NCI-H524 treated with DMSO at 0.1 percent for 48 hours (cell line): ENCODE measurements at regions not wholly inside any gene's neighbourhood (a gene's known extent, or its start where the extent isn't known, plus 50 kb on each side); places are given as distances from the start of the nearest gene placed in this dataset.
"Not testable (repeated sequence)": the region's sequence is repeated elsewhere in the genome, so short reads cannot be mapped to it uniquely, and the experiment has no call there.

Source experiments
- DNase-seq: peaks from one replicate; lab custom pipeline; 2025; lab: John Stamatoyannopoulos, UW

DNA sequence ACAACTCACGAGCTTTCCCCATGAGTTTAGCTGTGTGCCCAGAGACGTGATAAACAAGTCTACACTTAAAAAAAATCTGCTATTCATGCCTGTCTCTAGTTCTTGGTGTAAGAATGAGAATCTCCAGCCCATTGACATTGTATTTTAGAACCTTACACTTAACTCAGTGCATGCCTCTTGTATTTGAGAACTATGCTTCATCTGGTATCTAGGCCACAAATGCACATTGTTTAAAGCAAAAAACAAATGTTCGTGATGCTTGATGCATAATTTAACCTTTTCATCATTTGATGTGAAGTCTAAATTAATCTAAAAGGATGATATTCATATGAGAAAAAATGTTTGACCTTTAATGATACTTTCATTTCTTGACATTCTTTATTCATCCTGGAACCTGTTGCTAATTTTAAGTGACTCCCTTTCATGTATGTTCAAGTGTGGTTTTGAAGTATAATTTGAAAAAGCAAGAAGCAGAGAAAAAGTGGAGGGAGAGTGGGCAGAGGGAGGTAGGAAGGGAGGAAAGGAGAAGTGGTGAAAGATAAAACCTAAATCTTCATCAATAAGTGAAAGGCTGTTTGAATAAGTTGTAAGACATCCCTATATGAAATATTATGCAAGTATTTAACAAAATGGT lies 116.9 kb downstream of the PFDN4 start:
- no peak for DNase-seq

DNA sequence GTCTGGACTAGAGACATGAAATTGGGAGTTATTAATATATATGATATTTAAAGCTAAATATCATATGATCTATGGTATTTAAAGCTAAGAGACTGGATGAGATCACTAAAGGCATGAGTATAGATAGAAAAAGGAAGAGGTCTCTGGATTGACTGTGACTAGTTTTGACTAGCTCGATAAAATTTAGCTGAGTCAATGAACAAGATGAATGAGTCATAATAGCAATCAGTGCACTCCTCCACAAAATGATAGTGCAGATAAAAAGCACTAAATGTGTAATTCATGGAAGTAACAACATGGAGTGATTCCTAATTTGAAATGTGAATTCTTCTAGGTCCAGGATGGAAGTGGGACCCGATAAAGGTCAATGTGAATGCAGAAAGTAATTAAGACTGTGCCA lies 127.4 kb downstream of the PFDN4 start:
- no peak for DNase-seq

DNA sequence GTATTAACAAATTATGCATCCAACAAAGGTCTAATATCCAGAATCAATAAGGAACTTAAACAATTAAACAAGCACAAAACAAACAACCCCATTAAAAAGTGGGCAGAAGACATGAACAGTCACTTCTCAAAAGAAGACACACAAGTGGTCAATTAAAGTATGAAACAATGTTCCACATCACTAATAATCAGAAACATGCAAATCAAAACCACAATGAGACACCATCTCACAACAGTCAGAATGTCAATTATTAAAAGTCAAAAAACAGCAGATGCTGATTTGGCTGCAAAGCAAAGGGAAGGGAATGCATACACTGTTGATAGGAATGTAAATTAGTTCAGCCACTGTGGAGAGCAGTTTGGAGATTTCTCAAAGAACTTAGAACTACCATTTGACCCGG lies 129.3 kb downstream of the PFDN4 start:
- no peak for DNase-seq

DNA sequence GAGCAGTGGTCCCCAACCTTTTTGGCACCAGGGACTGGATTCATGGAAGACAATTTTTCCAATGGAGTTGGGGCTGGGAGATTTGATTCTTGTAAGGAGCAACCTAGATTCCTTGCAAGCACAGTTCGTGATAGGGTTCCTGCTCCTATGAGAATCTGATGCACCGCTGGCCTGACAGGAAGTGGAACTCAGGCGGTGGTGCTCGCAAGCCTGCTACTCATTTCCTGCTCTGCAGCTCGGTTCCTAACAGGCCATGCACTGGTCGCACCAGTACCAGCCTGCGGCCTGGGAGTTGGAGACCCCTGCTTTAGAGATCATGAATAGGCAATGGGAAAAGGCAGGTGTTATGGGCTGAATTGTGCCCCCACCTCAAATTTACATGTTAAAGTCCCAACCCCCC lies 131.2 kb downstream of the PFDN4 start:
- no peak for DNase-seq

DNA sequence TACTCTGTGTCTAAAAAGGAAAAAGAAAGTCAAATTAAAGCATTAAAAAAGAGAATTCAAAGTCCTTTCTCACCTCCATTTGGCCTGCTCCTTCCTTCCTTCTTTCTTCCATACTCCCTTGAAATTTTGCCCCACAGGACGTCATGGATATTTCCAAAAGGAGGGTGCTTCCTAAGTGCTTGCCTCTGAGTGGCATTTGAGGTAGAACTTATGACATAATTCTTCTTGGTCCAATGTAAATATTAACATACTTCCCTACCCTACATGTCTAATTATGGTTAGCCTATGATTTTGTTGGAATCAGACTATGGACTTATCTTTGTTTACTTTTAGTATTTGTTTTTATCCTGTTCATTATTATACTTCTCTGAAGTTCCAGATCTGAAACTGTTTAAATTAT lies 132.3 kb downstream of the PFDN4 start:
- no peak for DNase-seq

DNA sequence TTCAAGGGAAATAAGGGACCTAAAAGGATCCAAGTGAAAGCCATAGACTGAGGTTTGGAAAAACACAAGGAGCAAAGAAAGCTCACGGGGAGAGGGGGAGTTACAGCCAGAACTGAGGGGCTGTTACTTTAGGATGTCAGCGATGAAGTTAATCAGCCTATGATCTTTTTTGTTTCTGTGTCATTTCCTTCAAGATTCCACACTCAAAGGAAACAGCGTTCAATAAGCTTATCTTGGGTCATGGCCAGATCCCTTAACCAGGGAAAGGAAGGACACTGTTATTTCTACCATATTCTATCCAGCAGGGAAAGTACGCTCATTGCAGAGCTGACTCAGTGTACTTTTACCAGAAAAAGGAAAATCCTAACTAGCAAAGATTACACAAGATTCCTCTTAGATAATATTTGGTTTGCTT lies 132.8 kb downstream of the PFDN4 start:
- no peak for DNase-seq

DNA sequence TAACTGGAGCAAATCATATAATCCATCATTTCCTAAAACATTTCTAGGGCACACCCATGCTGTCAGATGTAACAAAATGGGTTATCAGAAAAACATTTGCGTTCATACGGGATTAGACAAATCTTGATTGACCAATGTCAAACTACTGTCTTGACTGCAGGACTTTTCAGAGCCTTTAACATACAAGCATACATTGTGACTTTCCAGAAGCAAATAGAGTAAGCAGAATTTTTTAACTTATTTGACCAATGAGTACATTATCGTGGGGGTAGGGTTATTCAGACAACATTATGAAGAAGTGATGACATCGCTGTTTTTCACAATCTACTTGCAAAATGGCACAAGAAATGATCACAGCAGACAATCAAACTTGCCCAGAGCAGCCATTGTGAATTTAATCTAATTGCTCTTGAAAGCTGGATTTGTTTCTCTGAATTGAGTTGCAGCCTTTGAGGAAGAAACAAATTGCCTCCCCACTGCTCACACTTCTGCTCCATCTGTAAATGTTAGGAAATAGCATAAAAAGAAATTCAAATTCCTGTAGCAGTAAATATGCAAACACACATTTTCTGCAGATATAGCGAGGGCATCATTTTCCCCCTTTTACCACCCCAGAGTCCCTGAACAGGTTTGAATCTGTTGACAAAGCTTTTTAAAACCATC lies 133.0 kb upstream of the DOK5 start:
- DNase-seq, result no peak

DNA sequence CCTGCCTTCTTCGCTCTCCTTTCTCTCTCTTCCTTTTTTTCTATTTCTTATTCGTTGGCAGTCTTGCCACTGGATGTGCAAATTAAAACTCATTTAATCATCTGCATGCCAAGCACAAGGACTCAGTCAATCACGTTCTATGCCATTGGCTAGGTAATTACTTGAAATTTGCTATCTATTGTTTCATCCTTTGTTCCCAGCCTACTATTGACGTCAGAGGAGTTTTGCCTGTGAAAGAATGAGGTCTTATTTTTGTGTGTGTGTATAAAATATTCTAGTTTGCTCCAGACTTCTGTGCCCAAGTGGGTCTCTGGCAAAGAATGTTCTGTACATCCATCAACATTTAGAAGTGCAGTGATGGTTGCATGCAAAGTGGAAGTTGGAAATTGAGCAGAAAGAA lies 132.3 kb upstream of the DOK5 start:
- no peak for DNase-seq

DNA sequence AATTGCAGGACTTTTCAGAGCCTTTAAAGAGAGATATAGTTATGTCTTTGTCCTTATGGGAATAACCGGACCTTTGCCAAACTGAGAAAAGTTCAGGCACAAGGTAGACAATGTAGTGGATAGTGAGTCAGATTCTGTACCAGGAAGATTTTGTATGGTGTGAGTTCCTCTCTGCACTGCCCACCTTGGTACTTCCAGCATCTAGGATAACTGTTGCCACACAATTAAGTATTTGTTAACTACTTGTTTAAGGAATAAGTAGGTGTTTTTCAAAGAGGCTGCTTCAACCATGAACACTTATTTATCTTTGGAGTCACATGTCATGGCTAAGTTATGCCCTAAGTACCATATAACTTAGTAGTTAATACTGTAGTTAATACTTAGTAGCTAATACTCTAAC lies 131.8 kb upstream of the DOK5 start:
- no peak for DNase-seq

DNA sequence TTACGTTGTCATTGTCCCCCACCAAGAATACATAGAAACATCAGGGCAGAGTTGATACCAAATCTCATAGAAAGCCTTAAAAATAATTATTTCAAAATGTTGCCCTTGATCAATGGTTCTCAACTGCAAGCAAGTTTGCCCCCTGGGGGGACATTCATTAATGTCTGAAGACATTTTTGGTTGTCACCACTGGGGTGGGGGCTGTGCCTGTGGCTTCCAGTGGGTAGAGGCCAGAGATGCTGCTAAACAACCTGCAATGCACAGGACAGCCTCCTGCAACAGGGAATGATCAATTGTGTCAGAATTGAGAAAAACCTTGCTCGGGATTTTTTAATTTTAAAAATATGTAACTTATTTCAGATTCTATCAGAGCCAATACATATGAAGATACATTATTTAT lies 130.6 kb upstream of the DOK5 start:
- DNase-seq, result no peak

DNA sequence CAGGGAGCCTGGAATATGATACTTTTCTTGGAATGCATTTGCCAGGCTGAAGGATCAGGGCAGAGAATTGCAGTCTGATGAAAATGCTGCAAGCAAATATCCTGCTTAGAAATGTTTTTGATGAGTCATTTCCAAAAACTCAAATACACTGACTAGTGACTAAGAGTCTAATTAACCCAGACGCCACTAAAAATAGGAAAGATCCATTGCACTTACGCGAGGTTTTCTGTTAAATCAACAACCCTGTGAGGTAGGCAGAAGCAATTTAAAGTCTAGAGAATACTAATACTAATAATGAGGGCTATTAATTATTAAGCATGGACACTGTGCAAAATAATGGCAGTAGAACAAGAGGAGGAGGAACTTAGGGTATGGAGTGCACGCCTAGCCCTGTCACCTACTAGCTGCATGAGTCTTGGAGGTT lies 130.1 kb upstream of the DOK5 start:
- DNase-seq, result no peak

DNA sequence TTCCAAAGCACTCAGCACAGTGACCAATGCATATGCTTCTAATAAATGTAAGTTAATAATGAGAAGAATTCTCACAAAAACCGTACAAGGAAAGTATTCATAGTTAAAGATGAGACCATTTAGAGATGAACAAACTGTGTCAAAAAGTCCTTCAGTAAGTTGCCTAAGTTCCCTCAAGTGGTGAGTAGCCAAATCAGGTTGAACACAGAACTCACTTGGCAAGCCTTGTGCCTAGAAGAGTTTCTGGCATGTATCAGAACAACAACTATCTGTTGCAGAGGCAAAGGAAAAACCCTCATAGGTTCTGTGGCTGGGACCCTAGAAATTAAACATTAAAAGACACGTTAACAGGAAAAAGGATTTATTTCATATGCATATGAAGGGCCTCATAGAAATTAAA lies 129.6 kb upstream of the DOK5 start:
- DNase-seq, result no peak

DNA sequence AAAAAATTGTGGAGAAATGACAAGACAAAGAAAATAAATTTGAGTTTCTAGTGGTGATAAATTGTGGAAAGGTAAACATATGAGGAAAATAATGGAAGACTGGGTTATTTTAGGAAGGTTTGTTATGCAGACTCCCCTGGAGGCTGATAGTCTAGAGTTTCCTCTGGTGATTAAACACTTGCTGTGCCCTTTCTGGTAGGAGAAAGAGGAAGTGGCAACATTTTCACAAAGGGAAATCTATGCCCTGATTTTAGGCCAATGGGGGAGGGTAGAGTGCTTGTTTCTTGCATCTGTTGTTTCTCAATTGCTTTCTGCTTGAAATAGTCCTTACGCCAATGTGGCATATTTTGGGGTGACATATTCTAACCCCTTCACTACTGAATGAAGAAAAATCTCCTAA lies 129.1 kb upstream of the DOK5 start:
- no peak for DNase-seq

DNA sequence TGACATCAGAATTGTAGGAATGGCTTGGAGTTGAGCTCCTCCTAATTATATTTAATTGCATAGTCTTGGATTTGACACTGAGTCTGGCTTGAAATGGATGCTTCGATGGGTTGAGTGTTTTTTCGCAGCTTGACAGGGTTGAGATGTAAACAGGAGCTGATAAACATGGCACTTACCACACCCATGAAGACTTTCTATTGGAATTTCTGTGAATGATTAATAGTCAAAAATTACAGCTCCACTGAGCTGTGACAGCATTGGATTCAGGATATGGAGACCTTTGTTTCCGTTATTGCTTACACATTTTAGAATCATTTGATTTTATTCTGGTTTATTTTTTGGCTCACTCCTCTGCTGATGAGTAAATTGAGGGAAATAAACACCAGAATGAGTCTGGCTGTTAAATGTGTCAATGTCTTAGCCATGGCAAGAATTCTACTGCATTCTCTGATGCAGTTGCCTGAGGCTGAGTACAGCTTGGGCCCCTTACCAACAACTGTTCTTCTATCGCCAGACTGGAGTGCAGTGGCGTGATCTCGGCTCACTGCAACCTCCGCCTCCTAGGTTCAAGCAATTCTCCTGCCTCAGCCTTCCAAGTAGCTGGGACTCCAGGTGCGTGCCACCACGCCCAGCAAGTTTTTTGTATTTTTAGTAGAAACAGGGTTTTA lies 128.1 kb upstream of the DOK5 start:
- DNase-seq, result no peak

DNA sequence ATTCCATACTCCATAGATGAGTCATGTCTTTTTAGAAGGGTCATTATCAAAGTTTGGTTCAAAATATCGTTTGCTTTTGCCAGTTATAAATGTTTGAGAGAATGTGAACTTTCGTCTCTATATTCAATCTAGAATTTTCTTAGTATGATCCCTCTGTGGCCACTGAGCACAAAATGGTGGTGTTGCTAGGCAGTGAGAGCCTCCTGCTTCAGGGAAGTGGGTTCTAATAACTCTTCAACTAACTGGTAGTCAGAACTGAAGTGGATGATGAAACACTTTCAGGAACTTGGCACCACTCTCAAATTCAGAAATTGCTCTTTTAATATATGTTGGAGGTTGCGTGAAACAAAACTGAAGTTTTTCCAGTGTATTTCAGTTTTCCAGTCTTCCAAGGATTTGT lies 125.0 kb upstream of the DOK5 start:
- DNase-seq, result no peak

DNA sequence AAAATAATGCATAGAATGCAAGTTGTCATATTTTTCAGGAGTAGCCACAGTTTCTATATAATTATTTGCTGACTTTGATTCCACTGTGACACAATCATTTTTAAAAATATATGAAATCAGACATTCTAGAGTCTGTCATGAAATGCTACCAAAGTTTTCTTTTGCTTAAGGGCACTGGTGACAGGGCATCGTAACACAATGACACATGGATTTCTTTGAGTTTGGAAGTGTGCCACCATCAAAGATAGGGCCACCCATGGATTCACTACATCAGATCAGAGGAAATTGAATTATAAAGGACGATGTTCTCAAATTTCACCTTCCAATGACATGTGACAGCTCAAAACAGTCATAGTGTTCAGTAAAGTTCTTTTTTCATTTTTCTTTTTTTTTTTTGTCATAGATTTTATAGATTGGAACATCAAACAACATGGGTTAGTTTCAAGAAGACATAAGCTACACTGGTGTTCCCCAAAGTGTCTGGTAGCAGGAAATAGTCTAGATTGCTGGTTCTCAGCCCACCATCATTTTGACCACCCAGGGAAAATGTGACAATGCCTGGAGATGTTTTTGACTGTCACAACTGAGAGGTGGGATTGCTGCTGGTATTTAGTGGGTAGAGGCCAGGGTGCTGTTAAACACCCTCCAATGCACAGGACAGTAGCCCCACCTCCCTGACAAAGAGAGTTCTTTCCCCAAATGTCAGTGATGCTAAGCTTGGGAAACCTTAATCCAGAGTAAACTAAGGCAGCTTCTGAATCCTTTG lies 123.8 kb upstream of the DOK5 start:
- DNase-seq, result no peak

DNA sequence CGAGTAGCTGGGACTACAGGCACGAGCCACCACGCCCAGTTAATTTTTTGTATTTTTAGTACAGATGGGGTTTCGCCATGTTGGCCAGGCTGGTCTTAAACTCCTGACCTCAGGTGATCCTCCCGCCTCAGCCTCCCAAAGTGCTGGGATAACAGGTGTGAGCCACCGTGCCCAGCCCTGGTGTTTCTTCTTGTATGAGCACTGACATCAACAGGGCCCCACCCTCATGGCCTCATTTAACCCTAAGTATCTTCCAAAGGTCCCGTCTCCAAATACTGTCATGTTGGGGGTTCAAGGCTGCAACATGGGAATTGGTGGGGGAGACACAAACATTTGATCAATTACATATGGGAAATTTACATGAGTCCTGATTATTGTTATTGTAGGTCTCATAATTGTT lies 122.9 kb upstream of the DOK5 start:
- not testable (repeated sequence) for DNase-seq

DNA sequence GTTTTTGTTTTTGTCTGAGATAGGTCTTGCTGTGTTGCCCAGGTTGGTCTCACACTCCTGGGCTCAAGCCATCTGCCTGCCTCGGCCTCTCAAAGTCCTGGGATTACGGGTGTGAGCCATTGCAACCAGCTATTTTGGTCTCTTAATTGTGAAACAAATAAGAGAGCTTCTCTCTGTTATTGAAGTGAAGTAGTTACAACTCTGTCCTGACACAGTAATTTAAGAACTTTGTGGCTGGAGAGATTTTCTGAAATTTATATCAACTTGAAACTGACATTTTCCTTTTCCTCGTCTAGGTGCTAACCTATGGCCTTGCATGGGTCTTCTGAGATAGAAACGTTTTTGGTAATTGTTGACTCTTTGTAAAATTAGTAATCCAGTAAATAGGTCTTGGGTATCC lies 122.1 kb upstream of the DOK5 start:
- DNase-seq, result no peak

DNA sequence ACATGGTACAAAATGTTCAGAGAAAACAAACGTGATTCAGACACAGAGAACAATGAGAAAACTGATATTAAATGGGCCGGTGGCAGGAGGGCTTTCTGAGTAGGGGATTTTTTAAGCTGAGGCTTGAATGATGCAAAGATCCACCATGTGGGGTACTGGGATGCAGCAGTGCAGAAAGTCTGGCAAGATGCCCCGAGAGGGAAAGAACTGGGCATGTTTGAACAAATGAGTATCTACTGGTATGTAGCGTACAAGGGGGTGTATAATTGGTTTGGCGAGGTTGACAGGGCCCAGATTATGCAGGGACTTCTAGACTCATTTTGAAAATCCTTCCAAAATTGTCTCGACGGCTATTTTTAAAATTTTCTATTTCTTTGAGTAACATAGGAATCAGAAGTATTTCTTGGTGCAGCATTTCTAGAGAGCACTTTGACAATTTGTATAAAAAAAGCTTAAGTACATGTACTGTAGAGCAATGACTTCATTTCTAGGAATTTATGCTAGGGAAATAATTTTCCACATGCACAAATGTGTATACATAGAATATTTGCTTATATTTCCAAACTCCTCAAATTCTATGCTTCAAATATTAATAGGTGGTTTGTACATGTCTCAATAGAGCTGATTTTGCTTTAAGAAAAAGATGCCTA lies 119.6 kb upstream of the DOK5 start:
- peak; percentile 22 for DNase-seq

DNA sequence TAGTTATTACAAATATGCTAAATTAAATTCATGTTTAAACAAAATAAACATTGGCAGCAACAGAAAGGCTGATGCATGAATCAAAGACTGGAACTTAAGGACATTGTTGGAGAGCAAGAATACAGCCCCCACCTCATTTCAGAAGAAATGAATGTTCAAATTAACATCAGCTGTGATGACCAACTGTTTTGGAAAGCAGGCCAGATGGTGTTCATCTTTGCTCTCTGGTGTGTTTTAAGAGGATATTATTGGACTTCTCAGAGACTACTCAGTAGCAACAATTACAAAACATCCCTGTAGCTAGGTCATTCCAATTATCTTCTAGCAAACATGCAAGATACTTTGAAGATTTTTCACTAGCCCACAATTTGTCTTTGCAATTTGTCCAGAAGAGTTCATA lies 118.6 kb upstream of the DOK5 start:
- DNase-seq, result peak; percentile 84

DNA sequence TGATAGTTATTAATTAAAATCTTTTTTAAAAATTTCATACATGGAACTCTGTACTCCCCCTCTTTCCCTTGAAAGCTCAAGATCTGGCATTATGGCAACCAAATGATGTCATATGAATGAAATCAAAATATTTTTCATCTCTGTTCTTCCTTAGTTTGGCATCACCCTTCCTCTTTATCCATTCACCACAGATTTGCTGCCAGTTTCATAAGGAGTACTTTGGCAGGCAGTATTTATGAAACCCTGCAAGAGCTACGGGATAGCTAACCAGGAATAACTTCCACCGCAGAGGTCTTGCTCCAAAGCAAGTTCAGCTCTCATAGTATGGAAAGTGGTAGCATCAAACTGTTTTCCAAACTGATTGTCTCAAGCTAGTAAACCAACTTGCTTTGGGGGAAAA lies 113.9 kb upstream of the DOK5 start:
- no peak for DNase-seq

DNA sequence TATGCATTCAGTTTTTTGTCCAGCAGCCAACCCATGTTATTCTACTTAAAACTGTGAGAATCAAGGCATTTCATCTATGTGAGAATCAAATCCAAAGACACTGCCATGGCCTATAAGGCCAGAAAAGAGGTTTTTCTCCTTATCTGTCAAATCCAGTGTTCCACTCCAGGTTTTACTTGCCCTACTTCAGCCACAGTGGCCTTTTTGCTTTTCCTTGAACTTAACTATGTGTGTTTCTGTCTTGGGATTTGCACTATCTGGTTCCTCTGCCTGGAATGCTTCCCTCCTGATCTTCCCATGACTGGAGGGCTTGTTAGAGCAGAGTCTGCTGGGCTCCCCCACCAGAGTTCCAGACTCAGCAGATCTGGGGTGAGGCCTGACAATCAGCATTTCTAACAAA lies 113.1 kb upstream of the DOK5 start:
- no peak for DNase-seq
